NOMO-1 treated with dmso at 0.1 percent for 144 hours (cell line): ENCODE measurements at regions not wholly inside any gene's neighbourhood (a gene's known extent, or its start where the extent isn't known, plus 50 kb on each side); places are given as distances from the start of the nearest gene placed in this dataset.
A peak's percentile ranks its signal among the peaks of the same experiment; 100 is the strongest.

ENCODE experiments used
- DNase-seq: peaks from one replicate; lab custom pipeline; 2025; ENCODE audit not compliant: unreplicated experiment; lab: John Stamatoyannopoulos, UW

GRCh38 chr1:56442290-56442877 lies 137.0 kb downstream of the PLPP3 start:
- no peak for DNase-seq

GRCh38 chr1:56441601-56442000 lies 137.8 kb downstream of the PLPP3 start:
- DNase-seq = no peak

- no peak for DNase-seq
Observed at GRCh38 chr1:56439610-56440264, 139.6 kb downstream of the PLPP3 start.

- no peak for DNase-seq
Observed at GRCh38 chr1:56438901-56439551, 140.3 kb downstream of the PLPP3 start.

- no peak for DNase-seq
Observed at GRCh38 chr1:56437959-56438358, 141.4 kb downstream of the PLPP3 start.

GRCh38 chr1:56436912-56437417 lies 142.4 kb downstream of the PLPP3 start:
- DNase-seq = no peak

GRCh38 chr1:56436296-56436695 lies 143.1 kb downstream of the PLPP3 start:
- DNase-seq = no peak

- DNase-seq = no peak
Observed at GRCh38 chr1:56435434-56436262, 143.7 kb downstream of the PLPP3 start.

- DNase-seq = no peak
Observed at GRCh38 chr1:56434740-56435139, 144.6 kb downstream of the PLPP3 start.

GRCh38 chr1:56434025-56434424 lies 145.3 kb downstream of the PLPP3 start:
- no peak for DNase-seq

- DNase-seq = no peak
Observed at GRCh38 chr1:56433056-56433577, 146.2 kb downstream of the PLPP3 start.

- no peak for DNase-seq
Observed at GRCh38 chr1:56432166-56432971, 147.0 kb downstream of the PLPP3 start.

- DNase-seq = no peak
Observed at GRCh38 chr1:56430141-56430839, 149.1 kb downstream of the PLPP3 start.

- no peak for DNase-seq
Observed at GRCh38 chr1:56429288-56429687, 150.1 kb downstream of the PLPP3 start.

- DNase-seq = no peak
Observed at GRCh38 chr1:56426587-56427381, 152.6 kb downstream of the PLPP3 start.

- DNase-seq = no peak
Observed at GRCh38 chr1:56425494-56426037, 153.8 kb downstream of the PLPP3 start.

- peak; percentile 66 for DNase-seq
Observed at GRCh38 chr1:56424744-56425493, 154.4 kb downstream of the PLPP3 start.

GRCh38 chr1:56423716-56424115 lies 155.6 kb downstream of the PLPP3 start:
- no peak for DNase-seq
